Right ventricle myocardium superior (tissue), 1 donor: ENCODE measurements at regions not wholly inside any gene's neighbourhood (a gene's known extent, or its start where the extent isn't known, plus 50 kb on each side); places are given as distances from the start of the nearest gene placed in this dataset.

Experiments used
- ATAC-seq: fragments of 200-7000 bp; cut with Tn5 transposase; one replicate; pipeline ENCODE4 v1.9.1; 2020; ENCODE audit warnings: mild to moderate bottlenecking; ENCODE audit not compliant: poor library complexity
- DNase-seq: peaks from one replicate; pipeline ENCODE4 v3.0.0-alpha.2; 2020
- intact Hi-C: fragments of 100-400 bp; cut with DNase I; formaldehyde crosslinking; loops from one replicate; pipeline ENCODE4 v1.11.2; 2022
- donor health status: DM: no; HTN: yes; CAD: no; lungs with severe emphysema.

- ATAC-seq: no peak
- DNase-seq: no peak
- intact Hi-C loops: no loop called here
Measured at GRCh38 chr6:137777687-137778075, 89.4 kb upstream of the TNFAIP3 start.

DNA sequence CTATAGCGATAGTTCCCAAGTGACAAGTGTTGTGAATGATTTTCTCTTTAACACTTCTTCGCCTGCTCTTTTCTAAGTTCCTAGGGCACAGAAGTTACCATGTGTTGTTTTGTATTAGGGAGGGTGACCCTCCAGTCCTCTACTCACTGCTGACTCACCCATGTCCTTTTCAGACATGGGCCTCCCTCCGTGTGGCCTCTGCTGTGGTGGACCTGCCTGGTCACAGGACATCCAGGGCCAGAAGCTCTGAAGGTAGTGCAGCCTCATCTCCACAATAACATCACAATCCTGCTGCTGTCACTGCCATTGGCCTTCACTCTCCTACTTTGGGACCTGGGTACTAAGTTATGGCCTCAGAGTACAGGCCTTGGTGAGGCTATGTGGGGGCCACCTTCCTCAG is 87.1 kb upstream of the TNFAIP3 start:
- intact Hi-C loops: no loop called here
- DNase-seq (no peak), ATAC-seq (no peak)

- DNase-seq: no peak
- intact Hi-C loops: no loop called here
- no peak for ATAC-seq
Measured at GRCh38 chr6:137780447-137781034, 86.5 kb upstream of the TNFAIP3 start.

GRCh38 chr6:137781639-137782038 is 85.4 kb upstream of the TNFAIP3 start:
- no peak for DNase-seq
- no peak for ATAC-seq
- intact Hi-C loops: no loop called here

GRCh38 chr6:137782166-137783039 is 84.7 kb upstream of the TNFAIP3 start:
- ATAC-seq (no peak), DNase-seq (no peak)
- intact Hi-C loops: no loop called here

DNA sequence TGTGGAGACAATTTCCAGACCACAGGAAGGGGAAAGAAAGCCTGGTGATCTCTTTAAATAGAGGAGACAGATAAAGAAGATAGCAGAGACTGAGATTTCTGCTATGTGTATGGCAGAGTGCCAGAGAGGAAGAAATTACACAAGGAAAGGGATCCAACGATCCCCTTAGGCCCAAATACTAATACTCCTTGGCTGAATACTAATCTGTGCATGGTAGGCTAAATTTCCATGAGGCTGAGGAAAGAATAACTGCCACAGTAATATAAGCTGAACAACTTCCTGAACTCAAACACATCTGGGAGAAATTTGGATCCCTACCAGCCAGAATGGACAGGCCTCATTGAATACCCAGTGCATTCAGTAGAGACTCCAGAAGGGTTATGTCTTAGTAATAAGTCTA is 83.3 kb upstream of the TNFAIP3 start:
- no peak for DNase-seq
- intact Hi-C loops: no loop called here
- no peak for ATAC-seq

DNA sequence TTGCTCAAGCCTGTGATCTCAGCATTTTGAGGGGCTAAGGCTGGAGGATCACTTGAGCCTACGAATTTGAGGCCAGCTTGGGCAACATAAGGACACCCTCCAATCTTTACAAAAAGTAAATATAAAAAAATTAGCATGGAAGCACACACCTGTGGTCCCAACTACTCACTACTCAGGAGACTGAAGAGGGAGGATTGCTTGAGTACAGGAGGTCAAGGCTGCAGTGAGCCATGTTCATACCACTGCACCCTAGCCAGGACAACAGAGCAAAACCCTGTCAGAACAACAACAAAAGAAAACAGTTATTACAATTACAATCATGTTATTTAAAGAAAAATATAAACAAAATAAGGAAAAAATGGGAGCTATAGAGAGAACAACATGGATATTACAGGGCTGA is 82.5 kb upstream of the TNFAIP3 start:
- ATAC-seq (no peak), DNase-seq (no peak)
- intact Hi-C loops: no loop called here

DNA sequence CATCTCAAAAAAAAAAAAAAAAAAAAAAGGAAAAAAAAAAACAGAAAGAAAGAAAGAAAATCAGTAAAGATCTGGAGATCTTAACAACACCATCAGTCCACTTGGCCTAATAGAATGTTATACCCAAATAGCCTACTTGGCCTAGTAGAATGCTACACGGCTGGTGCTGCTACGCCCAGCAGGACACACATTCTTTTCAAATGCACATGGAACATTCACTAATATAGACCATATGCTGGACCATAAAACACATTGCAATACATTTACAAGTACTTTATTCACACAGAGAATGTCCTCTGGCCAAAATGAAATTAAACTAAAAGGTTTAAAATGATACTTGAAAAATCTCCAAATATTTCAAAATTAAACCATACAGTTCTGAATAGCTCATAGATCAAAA is 80.0 kb upstream of the TNFAIP3 start:
- DNase-seq: no peak
- ATAC-seq: no peak
- intact Hi-C loops: no loop called here

GRCh38 chr6:137788248-137788647 is 78.8 kb upstream of the TNFAIP3 start:
- intact Hi-C loops: no loop called here
- ATAC-seq: no peak
- DNase-seq: no peak

DNA sequence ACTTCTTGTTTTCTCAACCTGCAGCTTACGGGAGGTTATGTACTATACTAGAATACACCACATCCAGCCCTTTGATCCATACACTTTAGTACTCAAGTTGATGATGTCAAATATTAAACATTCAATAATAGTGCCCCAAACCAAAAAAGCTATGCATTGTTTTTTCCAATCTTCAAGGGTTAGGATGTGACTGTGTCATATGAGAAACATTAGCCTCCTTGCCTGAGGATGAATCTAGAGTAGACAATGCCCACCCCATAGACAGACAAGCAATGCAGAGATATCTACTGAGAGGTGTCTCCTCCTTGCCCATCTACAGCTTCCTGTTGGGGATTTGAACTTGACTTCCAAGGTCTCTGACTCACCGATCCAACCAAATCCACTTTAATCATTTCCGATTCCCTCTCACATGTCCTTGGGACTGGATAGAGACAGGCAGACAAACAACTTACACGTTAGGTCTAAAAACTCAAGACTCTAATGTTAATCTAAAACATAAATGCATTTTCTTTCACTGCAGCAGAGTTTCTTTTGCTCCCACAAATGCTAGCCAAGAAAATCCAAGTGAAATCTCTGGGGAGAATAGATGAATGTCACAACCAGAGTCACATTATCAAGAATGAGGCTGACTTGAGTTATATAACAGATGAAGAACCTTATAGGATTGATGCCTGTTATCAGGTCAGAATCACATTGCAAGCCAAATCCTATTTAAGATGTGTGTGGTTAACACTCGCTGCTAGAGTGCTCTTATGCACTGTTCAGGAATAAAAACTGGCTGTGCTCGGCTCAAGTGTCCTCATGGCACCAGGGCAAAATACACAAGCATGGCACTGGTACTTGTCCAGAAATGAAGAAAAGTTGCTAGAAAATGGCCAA is 75.5 kb upstream of the TNFAIP3 start:
- DNase-seq (no peak), ATAC-seq (no peak)
- intact Hi-C loops: loop anchor here (10.0 kb wide), 1 partner anchor 163 kb away; no protein-coding TSS in a partner anchor

GRCh38 chr6:137792160-137793033 is 74.7 kb upstream of the TNFAIP3 start:
- ATAC-seq (no peak), DNase-seq (no peak)
- intact Hi-C loops: loop anchor here (10.0 kb wide), 1 partner anchor 162 kb away; no protein-coding TSS in a partner anchor

GRCh38 chr6:137793805-137794515 is 73.1 kb upstream of the TNFAIP3 start:
- intact Hi-C loops: loop anchor here (10.0 kb wide), 1 partner anchor 161 kb away; no protein-coding TSS in a partner anchor

GRCh38 chr6:137794516-137795201 is 72.4 kb upstream of the TNFAIP3 start:
- ATAC-seq (no peak), DNase-seq (no peak)
- intact Hi-C loops: loop anchor here (10.0 kb wide), 1 partner anchor 160 kb away; no protein-coding TSS in a partner anchor

More at GRCh38 chr6:137793805-137794515, 73.1 kb upstream of the TNFAIP3 start:
- DNase-seq (no peak), ATAC-seq (no peak)

GRCh38 chr6:137795501-137795900 is 71.6 kb upstream of the TNFAIP3 start:
- ATAC-seq (no peak), DNase-seq (no peak)
- intact Hi-C loops: loop anchor here (10.0 kb wide), 1 partner anchor 159 kb away; no protein-coding TSS in a partner anchor

DNA sequence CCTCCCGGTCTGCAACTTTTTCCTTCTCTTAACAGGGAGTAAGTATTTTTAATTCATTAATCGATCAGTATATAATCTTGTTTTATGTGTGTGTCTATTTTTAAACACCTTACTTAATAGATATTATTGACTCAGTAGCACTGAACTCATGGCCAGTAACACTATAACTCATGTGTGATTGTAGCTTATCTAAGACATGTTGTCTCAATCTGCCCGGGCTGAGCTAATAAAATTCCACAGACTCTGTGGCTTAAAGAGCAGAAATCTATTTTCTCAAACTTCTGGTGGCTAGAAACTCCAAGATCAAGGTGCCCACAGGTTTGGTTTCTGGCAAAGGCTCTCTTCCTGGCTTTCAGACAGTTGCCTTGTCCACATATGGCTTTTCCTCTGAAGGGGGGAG is 68.8 kb upstream of the TNFAIP3 start:
- intact Hi-C loops: loop anchor here (10.0 kb wide), 1 partner anchor 157 kb away; no protein-coding TSS in a partner anchor
- DNase-seq: no peak
- no peak for ATAC-seq

GRCh38 chr6:137798846-137799245 is 68.2 kb upstream of the TNFAIP3 start:
- DNase-seq (no peak), ATAC-seq (no peak)
- intact Hi-C loops: loop anchor here (10.0 kb wide), 1 partner anchor 156 kb away; no protein-coding TSS in a partner anchor
